K562 (cell line): ENCODE measurements at regions not wholly inside any gene's neighbourhood (a gene's known extent, or its start where the extent isn't known, plus 50 kb on each side); places are given as distances from the start of the nearest gene placed in this dataset.

ENCODE experiments used
- ATAC-seq: fragments of 200-7000 bp; cut with Tn5 transposase; 3 replicates; pipeline ENCODE4 v1.9.1; 2020; ENCODE audit warnings: moderate library complexity
- BruUV-seq: library from RNA; stranded (reverse); fragments of 400-500 nt; replicated peaks from 2 replicates; lab custom pipeline; 2021; lab: Mats Ljungman, UMichigan
- CTCF ChIA-PET: fragments of 300-600 bp; formaldehyde crosslinking; extraction: SDS; loops from one replicate; lab custom pipeline; 2021; ENCODE audit warnings: low intra/inter-chr PET ratio; lab: Yijun Ruan, JAX
- POLR2A ChIA-PET: fragments of 300-600, 350-650 bp; sonication (Branson Sonifier 250); formaldehyde crosslinking; extraction: SDS; loops from one replicate; lab custom pipeline; 2021; ENCODE audit warnings: antibody characterized with exemption, inconsistent platforms; lab: Yijun Ruan, JAX
- DNase-seq, 4 experiments: peaks; one replicate each; pipeline versions ENCODE4 v3.0.0 to v3.0.0-alpha.2; 2011 to 2018; ENCODE audit warnings: low spot score in 3 of 4, mixed read lengths in 3 of 4; ENCODE audit errors: extremely low read depth in 1 of 4
- FAIRE-seq: peaks from 2 replicates; lab custom pipeline; 2011; peaks lifted over from hg19 to GRCh38; lab: Jason Lieb, UNC
- H2AFZ ChIP-seq: 2 replicates; pipeline ENCODE4 v1.6.0; 2011; ENCODE audit warnings: low read depth, low read length, control low read depth, inconsistent platforms
- H3K27ac ChIP-seq: fragments of 200-600 bp; 3 replicates; pipeline ENCODE4 v1.8.0; 2011; ENCODE audit warnings: low read depth, mild to moderate bottlenecking, control low read depth, inconsistent platforms, low read length, moderate library complexity, mixed read lengths; ENCODE audit errors: extremely low read depth
- H3K27me3 ChIP-seq, 2 experiments: fragments of 300-600 bp in 1 of 2; 2 replicates in 1 of 2; 3 replicates in 1 of 2; pipeline versions ENCODE4 v1.6.0 to v1.8.0; 2011; ENCODE audit warnings: inconsistent platforms in 2 of 2, low read length in 2 of 2, mild to moderate bottlenecking in 1 of 2, mixed read lengths in 1 of 2, moderate library complexity in 1 of 2; ENCODE audit not compliant: control insufficient read depth in 2 of 2, insufficient read depth in 2 of 2
- H3K36me3 ChIP-seq: fragments of 300-600 bp; 3 replicates; pipeline ENCODE4 v1.8.0; 2011; ENCODE audit warnings: mild to moderate bottlenecking, low read length, inconsistent platforms; ENCODE audit not compliant: control insufficient read depth, insufficient read depth
- H3K4me1 ChIP-seq, 2 experiments: fragments of 200-600 bp in 1 of 2; replicated peaks in 1 of 2; 2 replicates in 1 of 2; 3 replicates in 1 of 2; pipeline versions ENCODE4 v1.5.1 to v1.8.0; 2011; ENCODE audit warnings: inconsistent platforms in 2 of 2, low read length in 2 of 2, mild to moderate bottlenecking in 1 of 2, mixed read lengths in 1 of 2, moderate library complexity in 1 of 2; ENCODE audit not compliant: control insufficient read depth in 2 of 2, insufficient read depth in 2 of 2
- H3K4me2 ChIP-seq: 2 replicates; pipeline ENCODE4 v1.6.1; 2011; ENCODE audit warnings: low read length, control low read depth, inconsistent platforms, mixed read lengths; ENCODE audit not compliant: insufficient read depth
- H3K4me3 ChIP-seq: fragments of 200-600 bp; sonication (generic), shearing (Covaris generic); 2 replicates; pipeline ENCODE4 v1.5.1; 2016; ENCODE audit warnings: control low read depth, inconsistent platforms
- H3K79me2 ChIP-seq: fragments of 200-600 bp; 3 replicates; pipeline ENCODE4 v1.8.0; 2011; ENCODE audit warnings: low read length, inconsistent platforms; ENCODE audit not compliant: control insufficient read depth, insufficient read depth
- H3K9ac ChIP-seq, 2 experiments: 2 replicates each; pipeline versions ENCODE4 v1.6.0 to v1.6.1; 2011; ENCODE audit warnings: low read depth in 2 of 2, low read length in 2 of 2, control low read depth in 1 of 2, inconsistent platforms in 1 of 2, mild to moderate bottlenecking in 1 of 2, mixed read lengths in 1 of 2; ENCODE audit not compliant: insufficient read depth in 1 of 2
- H3K9me1 ChIP-seq: one replicate; pipeline ENCODE4 v1.6.0; 2011; ENCODE audit warnings: inconsistent platforms, mild to moderate bottlenecking, low read length, moderate library complexity; ENCODE audit not compliant: control insufficient read depth, insufficient read depth
- H3K9me3 ChIP-seq: replicated peaks from 2 replicates; pipeline ENCODE4 v1.5.1; 2011; ENCODE audit warnings: low read depth, low read length, inconsistent platforms; ENCODE audit not compliant: control insufficient read depth, insufficient read depth
- H4K20me1 ChIP-seq: replicated peaks from 2 replicates; pipeline ENCODE4 v1.6.1; 2011; ENCODE audit warnings: low read length, inconsistent platforms, mixed read lengths; ENCODE audit not compliant: control insufficient read depth, insufficient read depth
- ARID1B ChIP-seq: fragments of 450-650 bp; IDR thresholded peaks from 2 replicates; pipeline ENCODE4 v1.6.1; 2016; ENCODE audit warnings: antibody characterized with exemption, mild to moderate bottlenecking, inconsistent platforms
- BCOR ChIP-seq: fragments of 450-650 bp; IDR thresholded peaks from 2 replicates; pipeline ENCODE4 v1.6.1; 2016
- DEAF1 ChIP-seq: fragments of 450-650 bp; formaldehyde crosslinking; IDR thresholded peaks from 2 replicates; pipeline ENCODE4 v1.4.0; 2020; ENCODE audit warnings: mild to moderate bottlenecking, moderate library complexity
- DMBX1 ChIP-seq: fragments of 250-450 bp; sonication (Bioruptor Pico); IDR thresholded peaks from 2 replicates; pipeline ENCODE4 v1.8.0; 2022; ENCODE audit warnings: inconsistent platforms, mild to moderate bottlenecking, moderate library complexity, borderline replicate concordance
- EP400 ChIP-seq: fragments of 450-650 bp; IDR thresholded peaks from 2 replicates; pipeline ENCODE4 v1.6.1; 2017; ENCODE audit warnings: antibody characterized with exemption, mild to moderate bottlenecking, moderate library complexity
- NFIX ChIP-seq: fragments of 250-450 bp; sonication (Bioruptor Pico); IDR thresholded peaks from 2 replicates; pipeline ENCODE4 v1.4.0; 2020; ENCODE audit warnings: low read depth, mild to moderate bottlenecking, moderate library complexity
- POLR2H ChIP-seq: IDR thresholded peaks from 2 replicates; pipeline ENCODE4 v1.6.1; 2016; ENCODE audit warnings: missing genetic modification characterization, low read depth, mild to moderate bottlenecking, control low read depth, missing compliant biosample characterization, moderate library complexity
- RBFOX2 ChIP-seq: fragments of 200-400 bp; formaldehyde crosslinking; IDR thresholded peaks from 2 replicates; pipeline ENCODE4 v1.6.1; 2017; ENCODE audit warnings: low read depth, mild to moderate bottlenecking, low read length, moderate library complexity
- SMAD3 ChIP-seq: fragments of 450-650 bp; formaldehyde crosslinking; conservative IDR thresholded peaks from 2 replicates; pipeline ENCODE4 v1.4.0; 2020; ENCODE audit warnings: mild to moderate bottlenecking
- TRIM25 ChIP-seq: fragments of 450-650 bp; IDR thresholded peaks from 2 replicates; pipeline ENCODE4 v1.7.0; 2016; ENCODE audit warnings: borderline replicate concordance
- WGBS: fragments of 100-300 bp; shearing (Covaris generic); methylation state at CpG from one replicate; pipeline ENCODE4 v1.1.6; 2016; ENCODE audit warnings: low coverage, mixed read lengths; ENCODE audit not compliant: insufficient coverage; ENCODE audit errors: missing lambda C conversion rate; 5-methylcytosine and 5-hydroxymethylcytosine counted together
- in situ Hi-C: fragments of 300-500 bp; cut with MboI; formaldehyde crosslinking; loops from 4 replicates; pipeline ENCODE4 v1.15.0; 2018; ENCODE audit warnings: inconsistent platforms, mixed read lengths
- intact Hi-C: fragments of 100-400 bp; cut with micrococcal nuclease; formaldehyde crosslinking; loops from 2 replicates; pipeline ENCODE4 v1.14.2; 2022
- TF ChIP-seq, protein P1 (sequence below): sonication (generic); formaldehyde crosslinking; IDR thresholded peaks from 2 replicates; pipeline ENCODE4 v1.9.0; 2022; ENCODE audit warnings: mild to moderate bottlenecking, missing genetic modification reagents

DNA sequence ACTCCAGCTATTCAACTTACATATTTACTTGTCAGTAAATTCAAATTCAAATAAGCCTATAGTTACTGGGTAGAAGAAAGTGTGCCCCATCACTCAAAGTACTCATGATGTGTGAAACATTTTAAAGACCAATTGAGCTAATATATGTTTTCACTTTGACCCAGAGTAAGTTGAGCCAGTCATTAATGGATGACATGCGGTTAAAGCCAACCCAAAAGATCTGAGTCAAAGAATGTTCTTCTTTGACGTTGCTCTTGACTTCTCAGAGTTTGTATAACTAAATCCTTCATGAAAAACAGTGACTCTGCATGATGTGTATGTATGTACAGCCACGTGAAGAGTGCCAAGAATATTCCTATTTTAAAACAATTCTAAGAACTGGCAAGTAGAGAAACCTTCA is 237.4 kb downstream of the NR2F1-AS1 start:
- ChIA-PET CTCF (interaction anchor here (0.6 kb wide), 1 partner anchor 388 kb away, joined by 3 read pairs; no protein-coding TSS in a partner anchor), POLR2A (no interaction called here)
- no TSS peak for BruUV-seq
- WGBS, result 4% methylated on average over 3 of the region's 3 CpGs
- Histone ChIP-seq H4K20me1 (no peaks in the 10 kb centered on the region), H3K27me3 (no peaks in the 10 kb centered on the region), H3K36me3 (no peaks in the 10 kb centered on the region), H3K9me1 (no peaks in the 10 kb centered on the region), H2AFZ (no peak overlapping the region), H3K4me1 (no peaks in the 10 kb centered on the region), H3K27ac (no peak overlapping the region), H3K4me3 (no peak overlapping the region), H3K9ac (no peak overlapping the region), H3K9me3 (no peaks in the 10 kb centered on the region), H3K4me2 (no peak overlapping the region), H3K79me2 (no peaks in the 10 kb centered on the region)
- intact Hi-C loops, result no loop called here
- DNase-seq, result no peak
- FAIRE-seq, result no peak
- no peak for ATAC-seq
- in situ Hi-C loops, result no loop called here
- TF ChIP-seq ARID1B (no peak), TRIM25 (no peak), RBFOX2 (no peak), BCOR (no peak), EP400 (no peak), NFIX (CRISPR knock-in tag) (no peak), DMBX1 (CRISPR knock-in tag) (no peak), SMAD3 (CRISPR knock-in tag) (no peak), POLR2H (tag) (no peak), DEAF1 (CRISPR knock-in tag) (no peak)
- TF ChIP-seq, protein P1, sequence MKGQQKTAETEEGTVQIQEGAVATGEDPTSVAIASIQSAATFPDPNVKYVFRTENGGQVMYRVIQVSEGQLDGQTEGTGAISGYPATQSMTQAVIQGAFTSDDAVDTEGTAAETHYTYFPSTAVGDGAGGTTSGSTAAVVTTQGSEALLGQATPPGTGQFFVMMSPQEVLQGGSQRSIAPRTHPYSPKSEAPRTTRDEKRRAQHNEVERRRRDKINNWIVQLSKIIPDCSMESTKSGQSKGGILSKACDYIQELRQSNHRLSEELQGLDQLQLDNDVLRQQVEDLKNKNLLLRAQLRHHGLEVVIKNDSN (CRISPR knock-in tag), result no peak
